ENCODE measurements at regions not wholly inside any gene's neighbourhood (a gene's known extent, or its start where the extent isn't known, plus 50 kb on each side); places are given as distances from the start of the nearest gene placed in this dataset.

- no peak overlapping the region for H3K9ac ChIP-seq
- H3K79me2 ChIP-seq, result no peaks in the 10 kb centered on the region
- H3K36me3 ChIP-seq (ENCODE audit: control insufficient read depth, insufficient read depth, low read length), result no peaks in the 10 kb centered on the region
- no peak for TF ChIP-seq CTCF (IDR thresholded peaks at IDR 0.05)
- no peaks in the 10 kb centered on the region for H3K4me1 ChIP-seq
- no peaks in the 10 kb centered on the region for H3K9me3 ChIP-seq (ENCODE audit: control insufficient read depth, low read length)
- no peak overlapping the region for H2AFZ ChIP-seq
- no peak overlapping the region for H3K4me3 ChIP-seq (ENCODE audit: low read depth, low read length)
- H3K4me2 ChIP-seq (ENCODE audit: low read length), result no peak overlapping the region
- no peak overlapping the region for H3K27ac ChIP-seq
- H3K27me3 ChIP-seq (ENCODE audit: control insufficient read depth, insufficient read depth, low read length), result no peaks in the 10 kb centered on the region
These were observed 179.3 kb upstream of the BTG1 start for GRCh38 chr12:92324849-92325500.

- Histone ChIP-seq H2AFZ (no peak overlapping the region), H3K4me2 (ENCODE audit: low read length) (no peak overlapping the region), H3K9ac (no peak overlapping the region), H3K79me2 (no peaks in the 10 kb centered on the region), H3K27me3 (ENCODE audit: control insufficient read depth, insufficient read depth, low read length) (no peaks in the 10 kb centered on the region), H3K9me3 (ENCODE audit: control insufficient read depth, low read length) (no peaks in the 10 kb centered on the region), H3K36me3 (ENCODE audit: control insufficient read depth, insufficient read depth, low read length) (no peaks in the 10 kb centered on the region), H3K4me1 (no peaks in the 10 kb centered on the region), H3K27ac (no peak overlapping the region), H3K4me3 (ENCODE audit: low read depth, low read length) (no peak overlapping the region)
- TF ChIP-seq CTCF (IDR thresholded peaks at IDR 0.05), result no peak
These were observed 166.9 kb upstream of the BTG1 start for GRCh38 chr12:92312463-92312964.

- no peak overlapping the region for H3K27ac ChIP-seq
- no peaks in the 10 kb centered on the region for H3K27me3 ChIP-seq (ENCODE audit: control insufficient read depth, insufficient read depth, low read length)
- no peak overlapping the region for H3K4me2 ChIP-seq (ENCODE audit: low read length)
- H3K4me1 ChIP-seq, result no peaks in the 10 kb centered on the region
- H3K36me3 ChIP-seq (ENCODE audit: control insufficient read depth, insufficient read depth, low read length), result no peaks in the 10 kb centered on the region
- H3K79me2 ChIP-seq, result no peaks in the 10 kb centered on the region
- H3K9ac ChIP-seq, result no peak overlapping the region
- TF ChIP-seq CTCF (IDR thresholded peaks at IDR 0.05), result no peak
- no peak overlapping the region for H3K4me3 ChIP-seq (ENCODE audit: low read depth, low read length)
- no peak overlapping the region for H2AFZ ChIP-seq
- no peaks in the 10 kb centered on the region for H3K9me3 ChIP-seq (ENCODE audit: control insufficient read depth, low read length)
These were observed 158.9 kb upstream of the BTG1 start for GRCh38 chr12:92304371-92305055.

GRCh38 chr12:92302041-92302829, 156.6 kb upstream of the BTG1 start:
- H3K27me3 ChIP-seq (ENCODE audit: control insufficient read depth, insufficient read depth, low read length), result no peaks in the 10 kb centered on the region
- H3K4me1 ChIP-seq, result peaks cover 4% of the 10 kb centered on the region
- no peaks in the 10 kb centered on the region for H3K36me3 ChIP-seq (ENCODE audit: control insufficient read depth, insufficient read depth, low read length)
- TF ChIP-seq CTCF (IDR thresholded peaks at IDR 0.05), result no peak
- no peaks in the 10 kb centered on the region for H3K79me2 ChIP-seq
- H2AFZ ChIP-seq, result no peak overlapping the region
- no peak overlapping the region for H3K9ac ChIP-seq
- H3K27ac ChIP-seq, result no peak overlapping the region
- no peaks in the 10 kb centered on the region for H3K9me3 ChIP-seq (ENCODE audit: control insufficient read depth, low read length)
- no peak overlapping the region for H3K4me3 ChIP-seq (ENCODE audit: low read depth, low read length)
- no peak overlapping the region for H3K4me2 ChIP-seq (ENCODE audit: low read length)
